Breast epithelium (tissue), 3 donors: ENCODE measurements at regions not wholly inside any gene's neighbourhood (a gene's known extent, or its start where the extent isn't known, plus 50 kb on each side); places are given as distances from the start of the nearest gene placed in this dataset.

ENCODE experiments used
- POLR2A ChIP-seq: fragments of 450-650 bp; IDR thresholded peaks from one replicate; pipeline ENCODE4 v1.6.1; 2016; ENCODE audit warnings: antibody characterized with exemption, mild to moderate bottlenecking, moderate library complexity
- POLR2AphosphoS5 ChIP-seq, 3 donors: sonication (generic); formaldehyde crosslinking; IDR thresholded peaks; one replicate each; pipeline ENCODE4 v1.6.1; 2017; ENCODE audit warnings: antibody characterized with exemption in 3 of 3
- TF ChIP-seq, protein P1 (sequence below), 3 donors: fragments of 450-650 bp; IDR thresholded peaks; one replicate each; pipeline ENCODE4 v1.5.1; 2016 to 2017; ENCODE audit warnings: antibody characterized with exemption in 3 of 3, mild to moderate bottlenecking in 3 of 3, moderate library complexity in 3 of 3

DNA sequence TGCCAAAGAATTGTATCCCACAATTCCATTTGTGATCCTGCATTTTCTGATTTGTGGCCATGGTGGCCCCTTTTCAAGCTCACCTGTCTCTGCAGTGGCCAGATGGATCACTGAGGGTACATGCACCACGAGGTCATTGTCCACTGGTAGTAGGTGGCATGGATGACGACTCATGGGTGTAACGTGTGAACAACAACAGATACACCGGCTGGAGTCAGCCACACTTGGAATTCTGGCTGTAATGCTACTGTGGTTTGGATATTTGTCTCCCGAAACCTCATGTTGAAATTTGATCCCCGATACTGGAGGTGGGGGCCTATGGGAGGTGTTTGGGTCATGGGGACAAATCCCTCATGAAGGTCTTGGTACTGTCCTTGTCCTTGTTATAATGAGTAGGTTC, 102.2 kb upstream of the TAF1B start:
- TF ChIP-seq, protein P1, sequence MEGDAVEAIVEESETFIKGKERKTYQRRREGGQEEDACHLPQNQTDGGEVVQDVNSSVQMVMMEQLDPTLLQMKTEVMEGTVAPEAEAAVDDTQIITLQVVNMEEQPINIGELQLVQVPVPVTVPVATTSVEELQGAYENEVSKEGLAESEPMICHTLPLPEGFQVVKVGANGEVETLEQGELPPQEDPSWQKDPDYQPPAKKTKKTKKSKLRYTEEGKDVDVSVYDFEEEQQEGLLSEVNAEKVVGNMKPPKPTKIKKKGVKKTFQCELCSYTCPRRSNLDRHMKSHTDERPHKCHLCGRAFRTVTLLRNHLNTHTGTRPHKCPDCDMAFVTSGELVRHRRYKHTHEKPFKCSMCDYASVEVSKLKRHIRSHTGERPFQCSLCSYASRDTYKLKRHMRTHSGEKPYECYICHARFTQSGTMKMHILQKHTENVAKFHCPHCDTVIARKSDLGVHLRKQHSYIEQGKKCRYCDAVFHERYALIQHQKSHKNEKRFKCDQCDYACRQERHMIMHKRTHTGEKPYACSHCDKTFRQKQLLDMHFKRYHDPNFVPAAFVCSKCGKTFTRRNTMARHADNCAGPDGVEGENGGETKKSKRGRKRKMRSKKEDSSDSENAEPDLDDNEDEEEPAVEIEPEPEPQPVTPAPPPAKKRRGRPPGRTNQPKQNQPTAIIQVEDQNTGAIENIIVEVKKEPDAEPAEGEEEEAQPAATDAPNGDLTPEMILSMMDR (IDR thresholded peaks at IDR 0.05): no peak
- TF ChIP-seq POLR2AphosphoS5 (IDR thresholded peaks at IDR 0.05) (no peak), POLR2A (no peak)
